ENCODE measurements at regions not wholly inside any gene's neighbourhood (a gene's known extent, or its start where the extent isn't known, plus 50 kb on each side); places are given as distances from the start of the nearest gene placed in this dataset.

GRCh38 chr10:77710759-77711682, 73.4 kb upstream of the KCNMA1 start:
- DNase-seq (ENCODE audit: insufficient read length, low spot score) (peak; percentile 67), FAIRE-seq (peak; percentile 95)

- DNase-seq (ENCODE audit: insufficient read length, low spot score): no peak
- FAIRE-seq: no peak
These were observed 72.5 kb upstream of the KCNMA1 start for GRCh38 chr10:77710081-77710551.

- FAIRE-seq: no peak
- no peak for DNase-seq (ENCODE audit: insufficient read length, low spot score)
These were observed 70.0 kb upstream of the KCNMA1 start for GRCh38 chr10:77707570-77707969.

GRCh38 chr10:77702166-77702565, 64.6 kb upstream of the KCNMA1 start:
- FAIRE-seq (no peak), DNase-seq (ENCODE audit: insufficient read length, low spot score) (no peak)

GRCh38 chr10:77700086-77700485, 62.5 kb upstream of the KCNMA1 start:
- no peak for DNase-seq (ENCODE audit: insufficient read length, low spot score)
- no peak for FAIRE-seq

GRCh38 chr10:77699080-77699645, 61.6 kb upstream of the KCNMA1 start:
- FAIRE-seq: no peak
- DNase-seq (ENCODE audit: insufficient read length, low spot score): no peak

GRCh38 chr10:77698267-77698931, 60.8 kb upstream of the KCNMA1 start:
- DNase-seq (ENCODE audit: insufficient read length, low spot score) (no peak), FAIRE-seq (no peak)

GRCh38 chr10:77696584-77696983, 59.0 kb upstream of the KCNMA1 start:
- DNase-seq (ENCODE audit: insufficient read length, low spot score) (no peak), FAIRE-seq (no peak)

GRCh38 chr10:77695186-77695585, 57.6 kb upstream of the KCNMA1 start:
- DNase-seq (ENCODE audit: insufficient read length, low spot score) (no peak), FAIRE-seq (no peak)

GRCh38 chr10:77692782-77693181, 55.2 kb upstream of the KCNMA1 start:
- FAIRE-seq (no peak), DNase-seq (ENCODE audit: insufficient read length, low spot score) (no peak)

GRCh38 chr10:77689339-77689738, 51.7 kb upstream of the KCNMA1 start:
- no peak for DNase-seq (ENCODE audit: insufficient read length, low spot score)

GRCh38 chr10:77687621-77688020, 50.0 kb upstream of the KCNMA1 start:
- DNase-seq (ENCODE audit: insufficient read length, low spot score): no peak
- FAIRE-seq: no peak

More at GRCh38 chr10:77689339-77689738, 51.7 kb upstream of the KCNMA1 start:
- no peak for FAIRE-seq

All from HTR-8/SVneo (cell line).